A673 (cell line): ENCODE measurements at regions not wholly inside any gene's neighbourhood (a gene's known extent, or its start where the extent isn't known, plus 50 kb on each side); places are given as distances from the start of the nearest gene placed in this dataset.

ENCODE experiments used
- BruUV-seq: library from RNA; stranded (reverse); fragments of 400-500 nt; replicated peaks from 2 replicates; lab custom pipeline; 2021; lab: Mats Ljungman, UMichigan
- CTCF ChIA-PET: fragments of 300-600 bp; sonication (Branson Sonifier 250); formaldehyde crosslinking; loops from one replicate; lab custom pipeline; 2022; ENCODE audit warnings: antibody characterized with exemption; lab: Charles Lee
- POLR2A ChIA-PET: fragments of 300-600 bp; sonication (Branson Sonifier 250); formaldehyde crosslinking; loops from one replicate; lab custom pipeline; 2022; ENCODE audit warnings: antibody characterized with exemption; ENCODE audit not compliant: low non-redundant PET; lab: Charles Lee
- DNase-seq: peaks from one replicate; pipeline ENCODE4 v3.0.0-alpha.2; 2015; ENCODE audit warnings: low spot score
- H3K27ac ChIP-seq: fragments of 200-600 bp; sonication (generic); 2 replicates; pipeline ENCODE4 v1.5.1; 2016; ENCODE audit warnings: mixed run types, low read depth, mild to moderate bottlenecking, mixed read lengths, antibody characterized with exemption, low read length; ENCODE audit not compliant: poor library complexity, severe bottlenecking
- H3K27me3 ChIP-seq: fragments of 200-600 bp; sonication (generic); replicated peaks from 2 replicates; pipeline ENCODE4 v1.6.1; 2017; ENCODE audit warnings: mixed run types, low read depth, mild to moderate bottlenecking, mixed read lengths, antibody characterized with exemption, low read length; ENCODE audit not compliant: insufficient read depth, poor library complexity
- H3K36me3 ChIP-seq: fragments of 200-600 bp; sonication (generic); 2 replicates; pipeline ENCODE4 v1.6.1; 2016; ENCODE audit warnings: mixed run types, mild to moderate bottlenecking, mixed read lengths, antibody characterized with exemption, low read length; ENCODE audit not compliant: insufficient read depth, poor library complexity, severe bottlenecking
- H3K4me1 ChIP-seq: fragments of 200-600 bp; sonication (generic); 2 replicates; pipeline ENCODE4 v1.6.1; 2017; ENCODE audit warnings: mixed run types, mild to moderate bottlenecking, mixed read lengths, antibody characterized with exemption, low read length; ENCODE audit not compliant: insufficient read depth, poor library complexity, severe bottlenecking
- H3K4me3 ChIP-seq: fragments of 200-600 bp; sonication (generic); 2 replicates; pipeline ENCODE4 v1.5.1; 2016; ENCODE audit warnings: low read depth, mixed run types, mild to moderate bottlenecking, mixed read lengths, low read length; ENCODE audit not compliant: poor library complexity, severe bottlenecking
- H3K9me3 ChIP-seq: fragments of 200-600 bp; sonication (generic); 2 replicates; pipeline ENCODE4 v1.6.1; 2016; ENCODE audit warnings: mixed run types, low read depth, mild to moderate bottlenecking, mixed read lengths, antibody characterized with exemption, low read length; ENCODE audit not compliant: poor library complexity, severe bottlenecking
- EZH2 ChIP-seq: fragments of 200-600 bp; sonication (generic); IDR thresholded peaks from 2 replicates; pipeline ENCODE4 v1.6.1; 2017; ENCODE audit warnings: borderline replicate concordance, low read depth, mild to moderate bottlenecking, mixed read lengths, antibody characterized with exemption, low read length; ENCODE audit not compliant: poor library complexity, severe bottlenecking
- intact Hi-C: fragments of 100-400 bp; cut with micrococcal nuclease; formaldehyde crosslinking; loops from one replicate; pipeline ENCODE4 v1.10.0; 2022; ENCODE audit not compliant: unreplicated experiment
- TF ChIP-seq, protein P1 (sequence below): fragments of 300-800, 200-600 bp; sonication (generic); conservative IDR thresholded peaks from 2 replicates; pipeline ENCODE4 v1.5.1; 2017; ENCODE audit warnings: low read depth, mild to moderate bottlenecking, antibody characterized with exemption, low read length, moderate library complexity, mixed read lengths

DNA sequence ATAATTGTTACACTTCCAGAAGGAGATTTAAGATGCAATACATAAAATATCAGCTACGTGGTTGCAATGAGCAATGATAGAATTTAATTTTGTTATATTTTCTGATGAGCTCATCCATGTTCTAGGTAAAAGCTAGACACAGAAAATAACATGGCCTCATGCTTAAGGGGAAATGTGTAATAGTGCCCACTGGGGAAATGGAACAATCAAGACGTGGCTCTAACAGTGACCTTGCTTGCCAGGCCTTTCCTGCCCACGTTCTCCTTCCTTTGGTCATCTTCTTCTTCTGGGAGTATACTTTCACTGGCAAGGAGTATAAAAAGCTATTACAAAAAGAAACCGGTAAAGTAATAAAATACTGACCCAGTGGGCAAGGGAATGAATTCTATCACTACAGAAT, 116.2 kb upstream of the TMEM161B start:
- H3K27ac ChIP-seq = no peak overlapping the region
- H3K27me3 ChIP-seq = no peaks in the 10 kb centered on the region
- H3K36me3 ChIP-seq = no peaks in the 10 kb centered on the region
- TF ChIP-seq, protein P1, sequence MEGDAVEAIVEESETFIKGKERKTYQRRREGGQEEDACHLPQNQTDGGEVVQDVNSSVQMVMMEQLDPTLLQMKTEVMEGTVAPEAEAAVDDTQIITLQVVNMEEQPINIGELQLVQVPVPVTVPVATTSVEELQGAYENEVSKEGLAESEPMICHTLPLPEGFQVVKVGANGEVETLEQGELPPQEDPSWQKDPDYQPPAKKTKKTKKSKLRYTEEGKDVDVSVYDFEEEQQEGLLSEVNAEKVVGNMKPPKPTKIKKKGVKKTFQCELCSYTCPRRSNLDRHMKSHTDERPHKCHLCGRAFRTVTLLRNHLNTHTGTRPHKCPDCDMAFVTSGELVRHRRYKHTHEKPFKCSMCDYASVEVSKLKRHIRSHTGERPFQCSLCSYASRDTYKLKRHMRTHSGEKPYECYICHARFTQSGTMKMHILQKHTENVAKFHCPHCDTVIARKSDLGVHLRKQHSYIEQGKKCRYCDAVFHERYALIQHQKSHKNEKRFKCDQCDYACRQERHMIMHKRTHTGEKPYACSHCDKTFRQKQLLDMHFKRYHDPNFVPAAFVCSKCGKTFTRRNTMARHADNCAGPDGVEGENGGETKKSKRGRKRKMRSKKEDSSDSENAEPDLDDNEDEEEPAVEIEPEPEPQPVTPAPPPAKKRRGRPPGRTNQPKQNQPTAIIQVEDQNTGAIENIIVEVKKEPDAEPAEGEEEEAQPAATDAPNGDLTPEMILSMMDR = no peak
- TF ChIP-seq EZH2 = no peak
- no TSS peak for BruUV-seq
- DNase-seq = no peak
- intact Hi-C loops = no loop called here
- H3K4me1 ChIP-seq = peaks cover 9% of the 10 kb centered on the region
- ChIA-PET CTCF (no interaction called here), POLR2A (no interaction called here)
- no peak overlapping the region for H3K4me3 ChIP-seq
- no peaks in the 10 kb centered on the region for H3K9me3 ChIP-seq

DNA sequence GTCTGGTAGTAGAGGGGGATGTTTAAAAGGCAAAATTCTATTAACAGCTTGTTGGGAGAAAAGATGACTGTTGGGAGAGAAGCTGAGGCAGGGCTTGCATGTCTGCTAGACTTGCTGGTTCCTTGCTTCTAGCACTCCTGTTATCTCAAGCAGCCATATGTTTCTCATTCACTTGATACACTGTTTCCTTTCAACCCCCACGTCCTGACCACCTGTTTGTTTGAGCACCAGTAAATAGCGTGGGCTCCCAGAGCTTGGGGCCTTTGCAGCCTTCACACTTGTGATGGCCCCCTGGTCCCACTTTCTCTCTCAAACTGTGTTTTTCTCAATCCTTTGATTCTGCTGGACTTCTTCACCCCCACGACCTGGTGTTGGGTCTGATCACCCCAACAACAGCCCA, 111.7 kb upstream of the TMEM161B start:
- peaks cover 4% of the 10 kb centered on the region for H3K4me1 ChIP-seq
- POLR2A ChIA-PET = no interaction called here
- no peaks in the 10 kb centered on the region for H3K36me3 ChIP-seq
- no peak overlapping the region for H3K4me3 ChIP-seq
- H3K27me3 ChIP-seq = no peaks in the 10 kb centered on the region
- no peak overlapping the region for H3K27ac ChIP-seq
- CTCF ChIA-PET = no interaction called here
- intact Hi-C loops = no loop called here
- no peak for DNase-seq
- H3K9me3 ChIP-seq = no peaks in the 10 kb centered on the region
- no TSS peak for BruUV-seq
- TF ChIP-seq, protein P1 = no peak
- no peak for TF ChIP-seq EZH2

DNA sequence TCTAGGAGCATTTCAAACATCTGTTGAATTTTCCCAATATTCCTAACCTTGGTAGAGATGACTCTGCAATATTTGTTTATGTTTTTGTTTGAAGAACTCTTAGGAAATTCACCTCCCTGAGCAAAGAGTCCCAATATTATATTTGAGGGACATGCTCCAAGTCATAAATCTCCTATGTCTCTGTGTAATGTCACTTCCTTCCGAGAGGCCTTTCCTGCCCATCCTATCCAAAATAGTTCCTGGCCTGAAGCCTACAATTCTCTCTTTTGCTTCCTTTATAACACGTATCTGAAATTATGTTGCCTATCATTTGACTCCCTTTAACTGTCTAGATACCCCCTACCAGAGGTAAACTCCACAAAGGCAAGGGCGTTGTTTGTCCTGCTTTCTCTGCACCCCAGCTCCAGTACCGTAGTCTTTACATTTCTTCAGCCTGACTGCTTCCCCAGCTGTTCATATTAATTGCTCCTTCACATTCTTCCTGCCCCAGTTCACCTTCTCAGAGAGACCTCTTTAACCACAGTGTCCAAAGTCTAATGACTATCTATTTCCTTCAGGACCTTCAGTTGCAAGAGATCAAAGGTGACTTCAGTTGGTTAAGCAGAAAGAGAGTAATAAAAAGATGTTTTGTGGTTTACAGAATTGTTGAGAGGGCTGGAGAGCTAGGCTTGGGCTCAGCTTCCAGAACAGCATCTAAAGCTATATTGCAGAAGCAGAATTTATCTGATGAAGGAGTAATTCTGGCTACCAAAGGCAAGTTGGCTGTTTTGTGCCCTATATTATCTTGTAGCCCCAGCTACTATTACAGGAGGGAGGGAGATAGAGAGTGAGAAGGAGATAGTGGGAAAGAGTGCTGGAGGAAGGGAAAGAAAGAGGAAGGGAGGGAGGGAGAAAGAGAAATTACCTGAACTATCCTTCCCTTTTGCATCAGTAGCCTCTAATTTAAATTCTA, 109.3 kb upstream of the TMEM161B start:
- no peaks in the 10 kb centered on the region for H3K27me3 ChIP-seq
- POLR2A ChIA-PET = no interaction called here
- CTCF ChIA-PET = no interaction called here
- no peak for TF ChIP-seq EZH2
- TF ChIP-seq, protein P1 = no peak
- intact Hi-C loops = no loop called here
- no peak overlapping the region for H3K4me3 ChIP-seq
- no peaks in the 10 kb centered on the region for H3K36me3 ChIP-seq
- no peak for DNase-seq
- H3K27ac ChIP-seq = no peak overlapping the region
- H3K4me1 ChIP-seq = peaks cover 4% of the 10 kb centered on the region
- BruUV-seq = no TSS peak
- H3K9me3 ChIP-seq = no peaks in the 10 kb centered on the region
